Ovary (tissue), 7 donors: ENCODE measurements at regions not wholly inside any gene's neighbourhood (a gene's known extent, or its start where the extent isn't known, plus 50 kb on each side); places are given as distances from the start of the nearest gene placed in this dataset.

Experiments
- DNase-seq, 5 donors: peaks; one replicate each; pipeline ENCODE4 v3.0.0-alpha.2; 2019 to 2020
- H3K27ac ChIP-seq, 2 donors: fragments of 200-600 bp; one replicate each; pipeline versions ENCODE4 v1.5.1 to v1.8.0; 2019 to 2022
- H3K27me3 ChIP-seq: fragments of 200-600 bp; one replicate; pipeline ENCODE4 v1.8.0; 2022
- H3K36me3 ChIP-seq: fragments of 200-600 bp; sonication (generic); one replicate; pipeline ENCODE4 v1.5.1; 2019
- H3K4me1 ChIP-seq: one replicate; pipeline ENCODE4 v1.8.1; 2013; ENCODE audit warnings: mild to moderate bottlenecking, moderate library complexity; ENCODE audit not compliant: insufficient read depth
- H3K4me3 ChIP-seq: fragments of 200-600 bp; sonication (generic); one replicate; pipeline ENCODE4 v1.5.1; 2017
- H3K9me3 ChIP-seq, 2 donors: fragments of 200-600 bp in 1 of 2; sonication (generic) in 1 of 2; one replicate each; pipeline versions ENCODE4 v1.5.1 to v1.8.1; 2013 to 2019; ENCODE audit warnings: mild to moderate bottlenecking in 1 of 2, moderate library complexity in 1 of 2
- EP300 ChIP-seq: sonication (generic); formaldehyde crosslinking; IDR thresholded peaks from one replicate; pipeline ENCODE4 v1.6.1; 2017; ENCODE audit warnings: antibody characterized with exemption
- POLR2A ChIP-seq: fragments of 450-650 bp; IDR thresholded peaks from one replicate; pipeline ENCODE4 v1.6.1; 2017; ENCODE audit warnings: antibody characterized with exemption, mild to moderate bottlenecking, moderate library complexity
- WGBS, 3 donors: extraction: QIAGEN DNeasy Blood & Tissue Kit in 1 of 3; methylation state at CpG; one replicate each; pipeline versions ENCODE4 v1.1.5 to v1.1.7; 2013 to 2017; 5-methylcytosine and 5-hydroxymethylcytosine counted together
- intact Hi-C, 4 donors: fragments of 100-400 bp; cut with DNase I; formaldehyde crosslinking; loops; one replicate each; pipeline versions ENCODE4 v1.11.0 to v1.15.1; 2022 to 2023
- TF ChIP-seq, protein P1 (sequence below), 3 donors: fragments of 450-650 bp in 2 of 3; fragments of 200-600 bp in 1 of 3; IDR thresholded peaks; one replicate each; pipeline versions ENCODE4 v1.5.1 to v1.8.0; 2016 to 2022; ENCODE audit warnings: antibody characterized with exemption in 3 of 3, mild to moderate bottlenecking in 1 of 3
- donor health status: DM: no; HTN: no; CAD: no; lungs with moderate emphysema.
- donor health status: DM: no; HTN: no; CAD: no.
- donor health status: Bipolar disorder and iron deficiency.
- donor health status: DM: no; HTN: no; CAD: no.
- donor health status: DM: yes; HTN: yes; CAD: no.

DNA sequence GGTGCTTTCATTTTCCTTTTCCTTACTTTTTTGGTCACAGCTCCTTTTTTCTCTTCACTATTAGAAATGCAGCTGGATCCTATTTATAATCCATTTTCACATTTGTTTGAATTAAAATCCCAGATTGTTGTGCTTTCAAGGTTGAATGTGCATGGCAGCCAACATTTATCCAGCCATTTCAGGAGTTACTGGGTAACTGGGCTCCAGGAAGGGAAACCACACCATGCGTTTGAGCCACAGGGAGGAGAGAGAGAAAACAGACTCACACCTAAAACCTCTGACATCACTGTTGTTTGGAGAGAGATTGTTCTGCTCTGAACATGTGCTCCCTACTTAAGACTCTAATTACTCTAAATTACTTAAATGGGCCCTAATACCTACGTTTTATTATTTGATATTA, 173.4 kb downstream of the BMP2 start:
- H3K9me3 ChIP-seq, result no peaks in the 10 kb centered on the region
- no peaks in the 10 kb centered on the region for H3K36me3 ChIP-seq
- H3K4me3 ChIP-seq, result no peak overlapping the region
- 27 to 35% (median 28%) methylated on average over 2 of the region's 2 CpGs for WGBS, 3 donors
- TF ChIP-seq POLR2A (no peak), EP300 (no peak)
- TF ChIP-seq, protein P1, sequence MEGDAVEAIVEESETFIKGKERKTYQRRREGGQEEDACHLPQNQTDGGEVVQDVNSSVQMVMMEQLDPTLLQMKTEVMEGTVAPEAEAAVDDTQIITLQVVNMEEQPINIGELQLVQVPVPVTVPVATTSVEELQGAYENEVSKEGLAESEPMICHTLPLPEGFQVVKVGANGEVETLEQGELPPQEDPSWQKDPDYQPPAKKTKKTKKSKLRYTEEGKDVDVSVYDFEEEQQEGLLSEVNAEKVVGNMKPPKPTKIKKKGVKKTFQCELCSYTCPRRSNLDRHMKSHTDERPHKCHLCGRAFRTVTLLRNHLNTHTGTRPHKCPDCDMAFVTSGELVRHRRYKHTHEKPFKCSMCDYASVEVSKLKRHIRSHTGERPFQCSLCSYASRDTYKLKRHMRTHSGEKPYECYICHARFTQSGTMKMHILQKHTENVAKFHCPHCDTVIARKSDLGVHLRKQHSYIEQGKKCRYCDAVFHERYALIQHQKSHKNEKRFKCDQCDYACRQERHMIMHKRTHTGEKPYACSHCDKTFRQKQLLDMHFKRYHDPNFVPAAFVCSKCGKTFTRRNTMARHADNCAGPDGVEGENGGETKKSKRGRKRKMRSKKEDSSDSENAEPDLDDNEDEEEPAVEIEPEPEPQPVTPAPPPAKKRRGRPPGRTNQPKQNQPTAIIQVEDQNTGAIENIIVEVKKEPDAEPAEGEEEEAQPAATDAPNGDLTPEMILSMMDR (IDR thresholded peaks at IDR 0.05), result no peak
- intact Hi-C loops, result no loop called here
- no peak for DNase-seq
- H3K4me1 ChIP-seq, result no peaks in the 10 kb centered on the region
- H3K27ac ChIP-seq, result no peak overlapping the region
- no peaks in the 10 kb centered on the region for H3K27me3 ChIP-seq

DNA sequence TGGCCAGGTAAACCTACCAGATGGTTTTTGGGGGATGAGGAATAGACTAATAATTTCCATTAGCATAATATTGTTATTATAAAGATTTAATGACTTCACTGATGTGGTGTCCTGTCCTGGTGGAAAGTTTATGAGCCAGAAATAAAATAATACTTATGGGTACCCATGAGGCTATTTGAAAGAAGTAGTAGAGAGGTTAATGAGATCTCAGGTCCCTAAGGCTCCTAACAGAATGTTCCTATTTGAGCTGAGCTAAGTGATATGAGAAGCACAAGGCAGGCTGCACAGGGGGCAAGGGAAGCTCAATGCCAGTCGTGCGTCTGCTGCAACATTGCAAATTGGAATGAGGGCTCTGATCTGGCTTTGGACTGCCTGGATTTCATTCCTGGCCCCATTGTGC, 174.1 kb downstream of the BMP2 start:
- no peaks in the 10 kb centered on the region for H3K4me1 ChIP-seq
- H3K9me3 ChIP-seq, result no peaks in the 10 kb centered on the region
- WGBS, 3 donors, result 96 to 97% (median 97%) methylated on average over 2 of the region's 2 CpGs
- H3K4me3 ChIP-seq, result no peak overlapping the region
- no peaks in the 10 kb centered on the region for H3K27me3 ChIP-seq
- no peak for DNase-seq
- TF ChIP-seq EP300 (no peak), POLR2A (no peak)
- TF ChIP-seq, protein P1 (IDR thresholded peaks at IDR 0.05), result no peak
- H3K36me3 ChIP-seq, result no peaks in the 10 kb centered on the region
- intact Hi-C loops, result no loop called here
- no peak overlapping the region for H3K27ac ChIP-seq

DNA sequence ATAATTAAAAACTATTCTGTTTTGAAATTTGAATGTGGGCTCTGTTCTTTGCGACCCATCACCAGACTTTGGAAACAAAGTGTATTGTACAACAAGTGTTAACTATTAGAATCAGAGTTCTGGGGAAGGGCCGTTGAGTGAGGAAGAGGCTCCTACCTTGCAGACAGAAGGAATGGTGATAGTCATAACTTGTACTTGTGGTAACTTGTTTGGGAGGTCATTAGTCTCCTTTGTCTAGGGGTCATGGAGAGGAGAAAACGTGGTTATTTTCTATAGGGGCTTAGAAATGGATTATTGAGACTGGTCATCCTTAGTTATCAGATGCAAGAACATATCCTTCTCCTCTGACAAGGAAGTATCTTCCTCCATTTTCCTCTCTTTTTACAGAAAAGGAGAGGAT, 174.8 kb downstream of the BMP2 start:
- no peak for DNase-seq
- Histone ChIP-seq H3K27ac (no peak overlapping the region), H3K4me3 (no peak overlapping the region), H3K27me3 (no peaks in the 10 kb centered on the region), H3K4me1 (no peaks in the 10 kb centered on the region), H3K9me3 (no peaks in the 10 kb centered on the region), H3K36me3 (no peaks in the 10 kb centered on the region)
- WGBS, 3 donors, result 86 to 90% (median 90%) methylated on average over 3 of the region's 3 CpGs
- no peak for TF ChIP-seq EP300
- no peak for TF ChIP-seq POLR2A
- TF ChIP-seq, protein P1 (IDR thresholded peaks at IDR 0.05), result no peak
- intact Hi-C loops, result no loop called here

DNA sequence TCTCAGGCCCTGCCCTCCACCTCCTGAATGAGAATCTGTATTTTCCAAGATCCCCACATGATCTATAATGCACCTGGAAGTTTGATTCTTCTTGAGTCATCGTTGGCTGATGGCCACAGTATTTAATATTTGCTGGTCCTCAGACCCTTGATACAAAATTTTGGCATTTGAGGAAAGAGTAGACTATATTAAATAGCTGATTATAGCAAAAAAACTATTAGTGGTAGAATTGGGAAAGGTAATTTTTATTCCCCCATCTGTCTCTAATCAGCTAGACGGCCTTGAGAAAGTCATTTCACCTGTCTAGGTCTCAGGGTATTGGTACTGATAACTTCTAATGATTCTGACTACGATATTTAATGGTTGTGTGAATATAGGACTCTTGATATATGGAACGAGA, 176.8 kb downstream of the BMP2 start:
- Histone ChIP-seq H3K4me3 (no peak overlapping the region), H3K27ac (no peak overlapping the region), H3K27me3 (no peaks in the 10 kb centered on the region), H3K9me3 (no peaks in the 10 kb centered on the region), H3K4me1 (no peaks in the 10 kb centered on the region), H3K36me3 (no peaks in the 10 kb centered on the region)
- TF ChIP-seq POLR2A, result no peak
- TF ChIP-seq, protein P1 (IDR thresholded peaks at IDR 0.05), result no peak
- no peak for TF ChIP-seq EP300
- 85 to 86% (median 86%) methylated on average over 4 of the region's 4 CpGs for WGBS, 3 donors
- no peak for DNase-seq
- intact Hi-C loops, result no loop called here

GRCh38 chr20:6953611-6954010, 186.1 kb downstream of the BMP2 start:
- intact Hi-C loops, result no loop called here
- Histone ChIP-seq H3K36me3 (no peaks in the 10 kb centered on the region), H3K4me3 (no peak overlapping the region), H3K27me3 (no peaks in the 10 kb centered on the region), H3K9me3 (no peaks in the 10 kb centered on the region), H3K27ac (no peak overlapping the region), H3K4me1 (no peaks in the 10 kb centered on the region)
- DNase-seq, result no peak
- 15 to 37% (median 20%) methylated on average over 1 of the region's 1 CpG for WGBS, 3 donors
- TF ChIP-seq EP300 (no peak), POLR2A (no peak)
- TF ChIP-seq, protein P1 (IDR thresholded peaks at IDR 0.05), result no peak
